ENCODE measurements at regions not wholly inside any gene's neighbourhood (a gene's known extent, or its start where the extent isn't known, plus 50 kb on each side); places are given as distances from the start of the nearest gene placed in this dataset.

GRCh38 chr15:39443659-39444219 is 137.1 kb upstream of the THBS1 start:
- no peaks in the 10 kb centered on the region for H3K36me3 ChIP-seq (ENCODE audit: control insufficient read depth in 1 of 2, insufficient read depth in 2 of 2, low read length in 2 of 2)
- no peak overlapping the region for H2BK120ac ChIP-seq (ENCODE audit: insufficient read depth, low read length, poor library complexity)
- no peak overlapping the region for H3K4me3 ChIP-seq (ENCODE audit: low read depth, low read length)
- no peak overlapping the region for H2AFZ ChIP-seq (ENCODE audit: insufficient read depth, low read length, poor library complexity)
- no peaks in the 10 kb centered on the region for H3K9me3 ChIP-seq (ENCODE audit: insufficient read depth, low read depth, low read length)
- no peak overlapping the region for H3K9ac ChIP-seq (ENCODE audit: low read length)
- H3K27ac ChIP-seq (ENCODE audit: low read depth, low read length): no peak overlapping the region
- no peak overlapping the region for H2AK5ac ChIP-seq (ENCODE audit: low read length)
- H3K79me1 ChIP-seq (ENCODE audit: low read length): peaks cover 2% of the 10 kb centered on the region
- no peaks in the 10 kb centered on the region for H3K27me3 ChIP-seq (ENCODE audit: insufficient read depth, low read length)
- no peak overlapping the region for H3K4me2 ChIP-seq (ENCODE audit: low read length)
- no peak overlapping the region for H4K8ac ChIP-seq (ENCODE audit: low read depth, low read length)
- H4K91ac ChIP-seq (ENCODE audit: low read depth, low read length): no peak overlapping the region
- no peak overlapping the region for H3K18ac ChIP-seq (ENCODE audit: low read length)
- H3K4ac ChIP-seq (ENCODE audit: low read depth, low read length): no peak overlapping the region
- peaks cover 3 to 9% of the 10 kb centered on the region in 2 experiments for H3K4me1 ChIP-seq (ENCODE audit: control insufficient read depth in 1 of 2, insufficient read depth in 2 of 2, low read length in 2 of 2)
- no peak overlapping the region for H2BK5ac ChIP-seq (ENCODE audit: low read depth, low read length, poor library complexity)
- no peak for DNase-seq
- H3K23ac ChIP-seq (ENCODE audit: low read length): no peak overlapping the region
- no peak overlapping the region for H3K14ac ChIP-seq (ENCODE audit: low read length)
- WGBS (ENCODE audit: extremely low coverage, insufficient coverage, insufficient read length): no CpG with 5 or more reads among the region's 4 CpGs
- no peak overlapping the region for H2BK12ac ChIP-seq (ENCODE audit: low read length)
- no peak overlapping the region for H4K12ac ChIP-seq (ENCODE audit: low read depth, low read length)
- no peaks in the 10 kb centered on the region for H3K79me2 ChIP-seq (ENCODE audit: control insufficient read depth, insufficient read depth, low read length, poor library complexity)

- Histone ChIP-seq H4K8ac (ENCODE audit: low read depth, low read length) (no peak overlapping the region), H3K27me3 (ENCODE audit: insufficient read depth, low read length) (no peaks in the 10 kb centered on the region), H3K4me2 (ENCODE audit: low read length) (no peak overlapping the region), H4K91ac (ENCODE audit: low read depth, low read length) (peak overlapping the region; percentile 45), H3K14ac (ENCODE audit: low read length) (no peak overlapping the region), H3K9me3 (ENCODE audit: insufficient read depth, low read depth, low read length) (no peaks in the 10 kb centered on the region), H3K9ac (ENCODE audit: low read length) (no peak overlapping the region), H3K4ac (ENCODE audit: low read depth, low read length) (no peak overlapping the region), H2BK120ac (ENCODE audit: insufficient read depth, low read length, poor library complexity) (no peak overlapping the region), H4K12ac (ENCODE audit: low read depth, low read length) (no peak overlapping the region), H3K36me3 (ENCODE audit: control insufficient read depth in 1 of 2, insufficient read depth in 2 of 2, low read length in 2 of 2) (no peaks in the 10 kb centered on the region), H2AFZ (ENCODE audit: insufficient read depth, low read length, poor library complexity) (no peak overlapping the region), H2BK5ac (ENCODE audit: low read depth, low read length, poor library complexity) (no peak overlapping the region), H2AK5ac (ENCODE audit: low read length) (peak overlapping the region; percentile 70), H3K23ac (ENCODE audit: low read length) (no peak overlapping the region), H3K4me1 (ENCODE audit: control insufficient read depth in 1 of 2, insufficient read depth in 2 of 2, low read length in 2 of 2) (peaks cover 3 to 9% of the 10 kb centered on the region in 2 experiments), H2BK12ac (ENCODE audit: low read length) (peak overlapping the region; percentile 70), H3K4me3 (ENCODE audit: low read depth, low read length) (no peak overlapping the region), H3K79me1 (ENCODE audit: low read length) (peaks cover 2% of the 10 kb centered on the region), H3K79me2 (ENCODE audit: control insufficient read depth, insufficient read depth, low read length, poor library complexity) (no peaks in the 10 kb centered on the region), H3K27ac (ENCODE audit: low read depth, low read length) (no peak overlapping the region), H3K18ac (ENCODE audit: low read length) (no peak overlapping the region)
- peak in 1 of 2 donors; percentile 21 for DNase-seq
- no CpG with 5 or more reads among the region's 11 CpGs for WGBS (ENCODE audit: extremely low coverage, insufficient coverage, insufficient read length)
Measured at GRCh38 chr15:39444735-39445470, 136.0 kb upstream of the THBS1 start.

GRCh38 chr15:39445931-39446330 is 134.9 kb upstream of the THBS1 start:
- Histone ChIP-seq H3K79me2 (ENCODE audit: control insufficient read depth, insufficient read depth, low read length, poor library complexity) (no peaks in the 10 kb centered on the region), H4K91ac (ENCODE audit: low read depth, low read length) (no peak overlapping the region), H3K9ac (ENCODE audit: low read length) (no peak overlapping the region), H4K8ac (ENCODE audit: low read depth, low read length) (no peak overlapping the region), H3K9me3 (ENCODE audit: insufficient read depth, low read depth, low read length) (no peaks in the 10 kb centered on the region), H3K4me1 (ENCODE audit: control insufficient read depth in 1 of 2, insufficient read depth in 2 of 2, low read length in 2 of 2) (peaks cover 3 to 9% of the 10 kb centered on the region in 2 experiments), H2BK120ac (ENCODE audit: insufficient read depth, low read length, poor library complexity) (no peak overlapping the region), H3K18ac (ENCODE audit: low read length) (no peak overlapping the region), H3K36me3 (ENCODE audit: control insufficient read depth in 1 of 2, insufficient read depth in 2 of 2, low read length in 2 of 2) (no peaks in the 10 kb centered on the region), H3K4ac (ENCODE audit: low read depth, low read length) (no peak overlapping the region), H2AK5ac (ENCODE audit: low read length) (no peak overlapping the region), H2AFZ (ENCODE audit: insufficient read depth, low read length, poor library complexity) (no peak overlapping the region), H2BK12ac (ENCODE audit: low read length) (no peak overlapping the region), H3K79me1 (ENCODE audit: low read length) (peaks cover 2% of the 10 kb centered on the region), H3K4me2 (ENCODE audit: low read length) (no peak overlapping the region), H3K27ac (ENCODE audit: low read depth, low read length) (no peak overlapping the region), H3K27me3 (ENCODE audit: insufficient read depth, low read length) (no peaks in the 10 kb centered on the region), H3K23ac (ENCODE audit: low read length) (no peak overlapping the region), H3K4me3 (ENCODE audit: low read depth, low read length) (no peak overlapping the region), H2BK5ac (ENCODE audit: low read depth, low read length, poor library complexity) (no peak overlapping the region), H4K12ac (ENCODE audit: low read depth, low read length) (no peak overlapping the region), H3K14ac (ENCODE audit: low read length) (no peak overlapping the region)
- no peak for DNase-seq
- WGBS (ENCODE audit: extremely low coverage, insufficient coverage, insufficient read length): no CpG with 5 or more reads among the region's 2 CpGs

GRCh38 chr15:39447346-39447745 is 133.5 kb upstream of the THBS1 start:
- Histone ChIP-seq H3K23ac (ENCODE audit: low read length) (no peak overlapping the region), H3K27ac (ENCODE audit: low read depth, low read length) (no peak overlapping the region), H4K91ac (ENCODE audit: low read depth, low read length) (no peak overlapping the region), H3K4ac (ENCODE audit: low read depth, low read length) (no peak overlapping the region), H3K4me3 (ENCODE audit: low read depth, low read length) (no peak overlapping the region), H3K36me3 (ENCODE audit: control insufficient read depth in 1 of 2, insufficient read depth in 2 of 2, low read length in 2 of 2) (no peaks in the 10 kb centered on the region), H2BK12ac (ENCODE audit: low read length) (no peak overlapping the region), H3K9me3 (ENCODE audit: insufficient read depth, low read depth, low read length) (no peaks in the 10 kb centered on the region), H3K9ac (ENCODE audit: low read length) (no peak overlapping the region), H2AK5ac (ENCODE audit: low read length) (no peak overlapping the region), H3K79me2 (ENCODE audit: control insufficient read depth, insufficient read depth, low read length, poor library complexity) (no peaks in the 10 kb centered on the region), H3K27me3 (ENCODE audit: insufficient read depth, low read length) (no peaks in the 10 kb centered on the region), H2BK5ac (ENCODE audit: low read depth, low read length, poor library complexity) (no peak overlapping the region), H3K4me1 (ENCODE audit: control insufficient read depth in 1 of 2, insufficient read depth in 2 of 2, low read length in 2 of 2) (peaks cover 3 to 9% of the 10 kb centered on the region in 2 experiments), H3K14ac (ENCODE audit: low read length) (no peak overlapping the region), H2BK120ac (ENCODE audit: insufficient read depth, low read length, poor library complexity) (no peak overlapping the region), H4K8ac (ENCODE audit: low read depth, low read length) (no peak overlapping the region), H3K4me2 (ENCODE audit: low read length) (no peak overlapping the region), H3K79me1 (ENCODE audit: low read length) (no peaks in the 10 kb centered on the region), H3K18ac (ENCODE audit: low read length) (no peak overlapping the region), H2AFZ (ENCODE audit: insufficient read depth, low read length, poor library complexity) (no peak overlapping the region), H4K12ac (ENCODE audit: low read depth, low read length) (no peak overlapping the region)
- WGBS (ENCODE audit: extremely low coverage, insufficient coverage, insufficient read length): no CpG with 5 or more reads among the region's 2 CpGs
- no peak for DNase-seq

All from trophoblast cell (in vitro differentiated cells and primary cell).